ENCODE measurements at regions not wholly inside any gene's neighbourhood (a gene's known extent, or its start where the extent isn't known, plus 50 kb on each side); places are given as distances from the start of the nearest gene placed in this dataset.
A peak's percentile ranks its signal among the peaks of the same experiment; 100 is the strongest.

GRCh38 chr2:65482971-65483370, 50.6 kb upstream of the SPRED2 start (continued):
- no peak for TF ChIP-seq USF2 (IDR thresholded peaks at IDR 0.05; ENCODE audit: low read depth, low read length)
- no peak for TF ChIP-seq USF2 (CRISPR knock-in tag; IDR thresholded peaks at IDR 0.05; ENCODE audit: borderline replicate concordance)
- no peak for TF ChIP-seq ONECUT2 (CRISPR knock-in tag; IDR thresholded peaks at IDR 0.05)
- peak; percentile 99 for TF ChIP-seq TEF (CRISPR knock-in tag; IDR thresholded peaks at IDR 0.05)
- TF ChIP-seq HNRNPH1 (optimal IDR thresholded peaks at IDR 0.05; ENCODE audit: low read depth, low read length), result no peak
- TF ChIP-seq MTF2 (CRISPR knock-in tag; IDR thresholded peaks at IDR 0.05; ENCODE audit: borderline replicate concordance), result no peak
- no peak for TF ChIP-seq HMGA1 (CRISPR knock-in tag; conservative IDR thresholded peaks at IDR 0.05)
- TF ChIP-seq ATF6 (CRISPR knock-in tag; conservative IDR thresholded peaks at IDR 0.05), result no peak
- TF ChIP-seq ZSCAN31 (CRISPR knock-in tag; IDR thresholded peaks at IDR 0.05; ENCODE audit: low read depth), result 0 out of 2 replicates have a peak, but pooled peaks have one; percentile 55
- TF ChIP-seq SOX5 (CRISPR knock-in tag; IDR thresholded peaks at IDR 0.05; ENCODE audit: borderline replicate concordance), result peak; percentile 92; the same call in 1 of the 2 replicates
- TF ChIP-seq ARID2 (CRISPR knock-in tag; IDR thresholded peaks at IDR 0.05; ENCODE audit: borderline replicate concordance), result no peak
- TF ChIP-seq CREBL2 (CRISPR knock-in tag; IDR thresholded peaks at IDR 0.05; ENCODE audit: borderline replicate concordance), result no peak
- no peak for TF ChIP-seq ZHX1 (CRISPR knock-in tag; IDR thresholded peaks at IDR 0.05; ENCODE audit: low read depth)
- TF ChIP-seq DDIT3 (CRISPR knock-in tag; IDR thresholded peaks at IDR 0.05), result no peak
- TF ChIP-seq RBM22 (optimal IDR thresholded peaks at IDR 0.05; ENCODE audit: low read length), result no peak
- TF ChIP-seq E2F2 (CRISPR knock-in tag; IDR thresholded peaks at IDR 0.05; ENCODE audit: borderline replicate concordance), result no peak
- no peak for TF ChIP-seq HNRNPK (IDR thresholded peaks at IDR 0.05; ENCODE audit: low read depth, low read length, poor library complexity, severe bottlenecking)
- TF ChIP-seq NR2F1 (CRISPR knock-in tag; IDR thresholded peaks at IDR 0.05), result no peak
